Neutrophil (primary cell): ENCODE measurements at regions not wholly inside any gene's neighbourhood (a gene's known extent, or its start where the extent isn't known, plus 50 kb on each side); places are given as distances from the start of the nearest gene placed in this dataset.

Experiments
- H3K27ac ChIP-seq: fragments of 200-600 bp; sonication (generic); 2 replicates; pipeline ENCODE4 v1.5.1; 2016; ENCODE audit warnings: mild to moderate bottlenecking, moderate library complexity
- H3K27me3 ChIP-seq: fragments of 200-600 bp; sonication (generic); 2 replicates; pipeline ENCODE4 v1.6.0; 2016; ENCODE audit warnings: mild to moderate bottlenecking
- H3K36me3 ChIP-seq: fragments of 200-600 bp; sonication (generic); 2 replicates; pipeline ENCODE4 v1.5.1; 2017
- H3K4me1 ChIP-seq, 2 experiments: fragments of 200-600 bp in 1 of 2; sonication (generic) in 1 of 2; 1 replicate in 1 of 2; 2 replicates in 1 of 2; pipeline versions ENCODE4 v1.5.1 to v1.6.1; 2013 to 2016; ENCODE audit warnings: low read depth in 1 of 2, low read length in 1 of 2, mild to moderate bottlenecking in 1 of 2, moderate library complexity in 1 of 2; ENCODE audit not compliant: control insufficient read depth in 1 of 2, insufficient read depth in 1 of 2
- H3K4me3 ChIP-seq, 2 experiments: fragments of 200-600 bp in 1 of 2; sonication (generic) in 1 of 2; 1 replicate in 1 of 2; 2 replicates in 1 of 2; pipeline ENCODE4 v1.5.1; 2013 to 2016; ENCODE audit warnings: low read depth in 1 of 2, low read length in 1 of 2, mild to moderate bottlenecking in 1 of 2, moderate library complexity in 1 of 2
- H3K9me3 ChIP-seq: fragments of 200-600 bp; sonication (generic); 2 replicates; pipeline ENCODE4 v1.5.1; 2016
- CTCF ChIP-seq: fragments of 200-600 bp; sonication (generic); IDR thresholded peaks from 2 replicates; pipeline ENCODE4 v1.5.1; 2016; ENCODE audit warnings: antibody characterized with exemption

- no peak for TF ChIP-seq CTCF
- no peaks in the 10 kb centered on the region for H3K27me3 ChIP-seq
- H3K4me1 ChIP-seq, result no peaks in the 10 kb centered on the region
Measured at GRCh38 chr13:73212482-73212881, 153.7 kb downstream of the KLF5 start.

GRCh38 chr13:73210218-73210883, 151.5 kb downstream of the KLF5 start:
- H3K27ac ChIP-seq, result no peak overlapping the region
- no peak overlapping the region for H3K4me3 ChIP-seq
- H3K4me1 ChIP-seq, result no peaks in the 10 kb centered on the region
- H3K36me3 ChIP-seq, result no peaks in the 10 kb centered on the region
- no peaks in the 10 kb centered on the region for H3K9me3 ChIP-seq
- H3K27me3 ChIP-seq, result no peaks in the 10 kb centered on the region
- TF ChIP-seq CTCF, result no peak

More at GRCh38 chr13:73212482-73212881, 153.7 kb downstream of the KLF5 start:
- no peak overlapping the region for H3K27ac ChIP-seq
- no peaks in the 10 kb centered on the region for H3K9me3 ChIP-seq
- no peaks in the 10 kb centered on the region for H3K36me3 ChIP-seq
- H3K4me3 ChIP-seq, result no peak overlapping the region

- Histone ChIP-seq H3K4me1 (no peaks in the 10 kb centered on the region), H3K36me3 (no peaks in the 10 kb centered on the region), H3K27me3 (no peaks in the 10 kb centered on the region), H3K27ac (no peak overlapping the region), H3K9me3 (no peaks in the 10 kb centered on the region), H3K4me3 (no peak overlapping the region)
- TF ChIP-seq CTCF, result no peak
Measured at GRCh38 chr13:73204952-73205351, 146.1 kb downstream of the KLF5 start.

- no peaks in the 10 kb centered on the region for H3K27me3 ChIP-seq
- no peak overlapping the region for H3K4me3 ChIP-seq
- TF ChIP-seq CTCF, result no peak
- no peak overlapping the region for H3K27ac ChIP-seq
- no peaks in the 10 kb centered on the region for H3K4me1 ChIP-seq
- H3K36me3 ChIP-seq, result no peaks in the 10 kb centered on the region
- H3K9me3 ChIP-seq, result no peaks in the 10 kb centered on the region
Measured at GRCh38 chr13:73201626-73202025, 142.8 kb downstream of the KLF5 start.

- H3K4me3 ChIP-seq, result no peak overlapping the region
- no peaks in the 10 kb centered on the region for H3K27me3 ChIP-seq
- H3K27ac ChIP-seq, result no peak overlapping the region
- no peaks in the 10 kb centered on the region for H3K9me3 ChIP-seq
- no peaks in the 10 kb centered on the region for H3K4me1 ChIP-seq
- TF ChIP-seq CTCF, result no peak
- no peaks in the 10 kb centered on the region for H3K36me3 ChIP-seq
Measured at GRCh38 chr13:73198991-73199411, 140.2 kb downstream of the KLF5 start.

- Histone ChIP-seq H3K36me3 (no peaks in the 10 kb centered on the region), H3K9me3 (no peaks in the 10 kb centered on the region), H3K27ac (no peak overlapping the region), H3K27me3 (no peaks in the 10 kb centered on the region), H3K4me1 (no peaks in the 10 kb centered on the region), H3K4me3 (no peak overlapping the region)
- TF ChIP-seq CTCF, result no peak
Measured at GRCh38 chr13:73195091-73195490, 136.3 kb downstream of the KLF5 start.
